SIG-M5 (cell line): ENCODE measurements at regions not wholly inside any gene's neighbourhood (a gene's known extent, or its start where the extent isn't known, plus 50 kb on each side); places are given as distances from the start of the nearest gene placed in this dataset.

ENCODE experiments used
- DNase-seq: peaks from one replicate; lab custom pipeline; 2025; lab: John Stamatoyannopoulos, UW

DNA sequence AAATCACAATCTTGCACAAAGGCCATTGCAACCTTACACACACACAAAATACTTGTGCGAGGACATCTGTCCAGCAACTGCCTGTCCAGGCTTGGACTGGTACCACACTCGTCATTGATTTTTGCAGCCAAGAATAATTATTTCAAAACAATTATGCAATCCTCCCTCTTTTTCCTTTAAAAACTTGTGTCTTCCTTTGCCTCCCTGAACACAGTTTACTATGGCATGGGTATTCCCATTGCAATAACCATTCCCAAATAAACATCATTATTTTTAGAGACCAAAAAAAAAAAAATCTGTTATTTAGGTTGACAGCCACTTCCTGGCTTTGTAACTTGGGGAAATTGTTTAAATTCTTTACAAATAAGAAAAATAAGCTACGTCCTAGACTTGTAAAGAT lies 54.0 kb downstream of the C11orf91 start:
- DNase-seq = no peak

DNA sequence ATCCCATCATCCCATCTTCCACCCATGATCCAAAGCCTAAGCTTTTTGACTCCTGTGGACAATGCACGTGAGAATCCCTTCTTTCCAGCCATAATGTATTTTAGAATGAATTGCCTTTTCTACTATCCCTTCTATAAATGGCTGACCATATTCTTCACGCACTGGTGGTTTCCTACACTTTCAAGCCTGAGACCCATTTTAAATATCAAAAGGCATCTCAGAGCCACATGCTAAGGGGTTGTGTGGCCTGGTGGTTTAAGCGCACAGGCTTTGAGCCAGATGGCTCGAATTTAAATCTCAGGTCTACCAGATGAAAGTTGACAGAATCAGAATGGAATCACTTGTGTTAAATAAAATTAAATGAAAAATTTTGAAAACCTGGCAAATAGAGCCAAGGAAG lies 54.5 kb downstream of the C11orf91 start:
- DNase-seq = no peak

- DNase-seq = no peak
These were observed 54.9 kb downstream of the C11orf91 start for GRCh38 chr11:33645686-33646085.

GRCh38 chr11:33643167-33643824 lies 57.3 kb downstream of the C11orf91 start:
- no peak for DNase-seq

GRCh38 chr11:33642461-33643166 lies 58.0 kb downstream of the C11orf91 start:
- DNase-seq = no peak

- no peak for DNase-seq
These were observed 59.8 kb downstream of the C11orf91 start for GRCh38 chr11:33640730-33641371.

- no peak for DNase-seq
These were observed 62.0 kb downstream of the C11orf91 start for GRCh38 chr11:33638608-33639007.

DNA sequence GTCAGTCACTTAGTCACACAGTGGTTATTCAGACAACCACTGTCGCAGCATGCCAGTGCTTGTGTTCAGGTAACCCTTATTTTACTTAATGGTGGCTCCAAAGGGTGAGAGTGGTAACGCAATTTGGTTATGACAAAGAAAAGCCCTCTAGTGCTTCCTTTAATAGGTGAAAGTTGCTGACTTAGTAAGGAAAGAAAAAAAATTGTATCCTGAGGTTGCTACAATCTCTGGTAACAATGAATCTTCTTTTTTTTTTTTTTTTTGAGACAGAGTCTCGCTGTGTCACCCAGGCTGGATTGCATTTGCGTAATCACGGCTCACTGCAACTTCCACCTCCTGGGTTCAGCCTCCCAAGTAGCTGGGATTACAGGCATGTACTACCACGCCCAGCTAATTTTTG lies 64.5 kb downstream of the C11orf91 start:
- no peak for DNase-seq

DNA sequence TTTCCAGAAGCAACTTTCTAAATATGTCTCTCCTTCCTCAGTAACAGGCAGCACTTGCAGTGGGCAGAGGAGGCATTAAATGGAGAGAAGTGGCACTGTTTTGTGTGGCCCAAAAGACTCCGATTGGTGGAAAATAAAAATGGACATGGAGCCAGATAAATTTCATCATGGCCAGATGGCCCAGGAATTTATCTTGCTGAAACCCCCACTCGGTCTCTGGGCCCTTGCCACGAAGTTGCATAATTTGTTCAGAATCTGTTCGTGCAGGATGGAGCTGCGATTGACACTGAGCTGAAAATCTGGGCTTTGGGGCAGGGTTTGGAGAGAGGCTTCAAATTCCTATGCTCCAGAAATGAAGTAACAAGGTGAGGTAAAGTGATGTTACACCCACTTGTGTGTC lies 65.5 kb downstream of the C11orf91 start:
- DNase-seq = no peak

DNA sequence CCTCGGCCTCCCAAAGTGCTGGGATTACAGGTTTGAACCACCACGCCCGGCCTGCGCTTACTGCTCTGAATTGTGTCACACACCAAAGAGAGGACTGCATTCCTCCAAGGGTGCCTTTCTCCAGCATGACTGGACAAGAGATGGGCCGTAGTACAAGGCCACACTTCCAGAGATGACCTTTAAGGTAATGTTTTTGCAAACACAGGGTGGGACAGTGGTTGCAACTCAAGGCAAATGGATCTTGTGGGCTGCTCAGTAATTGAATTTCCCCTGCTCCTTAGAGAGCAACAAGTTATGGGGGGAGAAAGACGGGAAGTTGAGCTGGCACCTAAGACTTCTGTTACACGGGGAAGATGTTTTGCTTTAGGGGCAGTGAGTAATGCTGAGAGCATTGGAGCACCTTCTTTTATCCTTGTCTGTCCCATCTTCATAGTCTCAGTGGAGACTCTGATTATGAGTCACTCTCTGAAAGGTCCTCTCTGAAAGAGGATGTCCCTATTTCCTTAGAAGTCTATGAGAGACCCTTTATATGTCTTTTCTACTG lies 66.3 kb downstream of the C11orf91 start:
- DNase-seq = no peak

DNA sequence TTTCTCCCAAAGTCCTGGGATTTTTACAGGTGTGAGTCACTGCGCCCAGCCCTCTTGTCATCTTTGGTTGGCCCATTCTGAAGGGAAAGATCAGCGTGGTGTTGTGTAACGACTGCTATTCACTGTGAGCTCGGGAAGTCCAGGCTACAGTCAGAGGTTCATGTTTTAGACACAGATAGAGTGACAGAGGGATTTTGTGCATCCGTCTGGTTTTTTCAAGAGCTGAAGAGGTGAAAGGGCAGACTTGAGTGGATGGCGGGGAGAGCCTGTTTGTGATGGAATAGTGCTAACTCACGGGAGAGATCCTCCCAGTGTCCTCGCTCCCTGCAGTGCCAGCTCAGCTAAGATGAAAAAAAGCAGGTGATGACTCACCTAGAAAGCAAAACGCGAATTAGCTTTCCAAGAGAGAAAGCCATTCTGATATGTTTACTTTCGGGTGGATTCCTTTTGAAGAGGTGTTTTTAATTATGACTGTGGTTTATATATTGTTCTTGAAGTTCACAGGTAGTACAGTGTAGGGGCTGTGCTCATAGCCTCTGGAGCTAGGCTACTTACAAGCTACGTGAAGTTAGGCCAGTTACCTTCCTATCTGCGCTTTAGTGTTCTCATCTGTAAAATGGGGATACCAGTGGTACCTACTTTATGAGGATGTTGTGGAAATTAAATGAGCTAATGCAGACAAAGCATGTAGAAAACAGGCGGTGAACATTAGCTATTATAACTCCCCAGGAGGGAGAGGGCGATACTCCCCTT lies 67.2 kb downstream of the C11orf91 start:
- DNase-seq = no peak

DNA sequence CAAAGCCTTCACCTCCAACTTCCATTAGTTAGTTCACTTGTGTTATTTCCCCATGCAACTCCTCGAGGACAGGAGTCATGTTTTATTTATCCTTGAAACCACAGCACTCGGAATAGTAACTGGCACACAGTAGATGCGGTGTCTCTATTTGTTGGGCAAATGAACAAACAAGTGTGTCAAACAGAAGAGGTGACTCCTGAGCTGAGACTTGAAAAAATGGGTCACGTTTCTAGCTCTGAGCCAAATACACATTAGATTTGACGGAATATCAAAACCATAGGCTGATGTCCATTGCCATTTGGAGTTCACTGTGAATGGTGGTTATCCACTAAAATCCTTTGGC lies 68.9 kb downstream of the C11orf91 start:
- no peak for DNase-seq

GRCh38 chr11:33630936-33631748 lies 69.5 kb downstream of the C11orf91 start:
- no peak for DNase-seq

DNA sequence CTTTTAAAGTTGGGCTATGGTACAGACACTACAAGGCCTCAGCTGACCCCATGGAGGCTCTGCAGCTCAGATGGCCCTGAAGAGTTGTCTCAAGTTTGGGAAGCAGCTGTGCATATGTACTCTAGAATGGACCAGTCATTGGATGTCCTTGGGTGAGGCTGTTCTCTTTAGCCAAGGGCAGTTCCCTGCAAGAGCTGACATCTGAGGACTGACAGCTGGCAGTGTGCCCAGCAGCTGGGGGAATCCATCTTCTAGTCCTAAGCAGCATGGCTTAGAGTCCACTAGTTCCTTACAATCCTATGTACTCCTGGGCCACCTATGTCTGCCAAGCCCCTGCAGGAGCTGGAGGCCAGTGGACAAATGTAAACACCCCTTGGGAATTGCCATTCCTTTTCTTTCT lies 76.5 kb downstream of the C11orf91 start:
- DNase-seq = no peak

DNA sequence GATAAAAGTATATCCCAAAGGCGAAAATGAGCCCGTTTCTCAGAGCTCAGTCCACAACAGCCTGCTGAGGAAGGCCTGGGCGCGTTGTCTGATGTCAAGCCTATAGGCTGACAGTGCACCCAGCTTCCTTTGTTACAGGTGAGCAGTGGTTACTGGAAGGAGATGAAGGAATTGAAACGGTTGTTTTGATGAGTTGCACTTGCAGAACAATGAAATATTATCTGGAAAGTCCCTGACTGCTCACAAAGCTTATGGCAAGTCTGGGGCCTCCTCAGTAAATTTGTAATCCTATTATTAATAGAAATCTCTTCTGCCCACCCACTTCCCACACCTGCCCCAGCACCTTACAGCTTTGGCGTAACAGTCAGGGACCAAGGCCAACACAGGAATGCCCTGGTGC lies 77.8 kb downstream of the C11orf91 start:
- no peak for DNase-seq

GRCh38 chr11:33622186-33622585 lies 78.4 kb downstream of the C11orf91 start:
- DNase-seq = no peak

DNA sequence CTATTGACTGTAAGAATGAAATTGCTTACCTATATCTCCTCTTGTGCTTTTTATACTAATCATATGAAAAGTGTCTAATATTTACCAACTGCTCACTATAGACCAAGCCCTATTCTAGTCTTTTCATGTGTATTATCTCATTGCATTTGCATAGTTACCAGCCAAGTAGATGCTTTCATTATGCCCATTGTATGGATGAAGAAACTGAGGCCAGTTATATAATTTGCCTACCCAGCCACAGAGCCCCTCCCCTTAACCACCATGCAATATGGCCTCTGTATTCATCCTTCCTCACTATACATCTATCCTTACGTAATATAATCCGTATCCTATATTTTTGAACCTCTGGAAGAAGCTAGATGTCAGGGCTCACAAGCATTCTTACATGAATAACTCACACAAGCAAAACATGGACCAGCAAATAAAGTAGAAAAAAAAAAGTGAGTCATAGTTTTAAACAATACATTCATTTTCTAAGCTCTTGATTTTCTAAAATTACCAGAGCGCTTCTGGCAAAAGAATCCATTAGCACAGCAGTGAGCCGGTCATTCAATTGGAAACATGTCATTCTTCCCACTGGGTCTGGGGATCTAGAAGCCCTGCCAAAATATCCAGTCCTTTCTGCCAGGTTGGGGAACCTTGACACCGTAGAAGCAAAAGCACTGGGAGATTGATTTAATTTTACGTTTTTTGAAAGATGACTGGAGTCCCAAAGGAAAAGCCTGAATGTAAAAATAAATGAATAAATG lies 80.0 kb downstream of the C11orf91 start:
- no peak for DNase-seq

DNA sequence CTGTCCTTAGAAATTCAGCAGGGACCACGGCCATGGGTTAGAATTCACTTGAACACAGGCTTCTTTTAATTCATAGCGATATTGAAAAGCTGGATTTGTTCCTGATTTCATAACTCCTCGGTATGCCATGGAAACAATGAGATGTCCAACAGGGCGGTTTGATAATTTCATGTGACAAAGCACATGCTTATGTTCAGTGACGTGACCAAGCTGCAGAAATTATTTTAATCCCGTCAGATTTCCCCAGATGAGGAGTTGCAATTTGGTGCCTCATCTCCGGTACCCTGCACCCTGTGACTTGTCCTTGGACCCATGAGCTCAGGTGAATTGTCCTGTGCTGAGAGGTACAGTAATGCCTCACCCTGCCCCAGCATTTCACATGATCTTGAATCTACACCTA lies 81.7 kb downstream of the C11orf91 start:
- DNase-seq = no peak

DNA sequence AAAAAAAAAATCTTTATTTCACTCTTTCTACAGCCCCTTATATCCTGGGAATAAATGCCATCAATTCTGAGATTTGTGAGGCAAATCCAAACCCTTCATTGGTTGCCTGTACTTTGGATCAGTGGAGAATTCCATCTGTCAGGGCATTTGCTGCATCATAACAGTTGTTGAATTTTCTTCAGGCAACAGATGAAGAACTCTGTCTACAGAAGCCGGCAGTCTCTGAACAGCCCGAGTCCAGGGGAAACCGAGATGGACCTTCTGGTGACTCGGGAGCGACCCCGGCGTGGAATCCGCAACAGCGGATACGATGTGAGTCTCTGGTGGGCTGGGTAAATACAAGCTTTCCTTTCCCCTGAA lies 82.3 kb downstream of the C11orf91 start:
- no peak for DNase-seq

GRCh38 chr11:33617672-33618350 lies 82.8 kb downstream of the C11orf91 start:
- DNase-seq = no peak
